ENCODE measurements at regions not wholly inside any gene's neighbourhood (a gene's known extent, or its start where the extent isn't known, plus 50 kb on each side); places are given as distances from the start of the nearest gene placed in this dataset.
A peak's percentile ranks its signal among the peaks of the same experiment; 100 is the strongest.

DNA sequence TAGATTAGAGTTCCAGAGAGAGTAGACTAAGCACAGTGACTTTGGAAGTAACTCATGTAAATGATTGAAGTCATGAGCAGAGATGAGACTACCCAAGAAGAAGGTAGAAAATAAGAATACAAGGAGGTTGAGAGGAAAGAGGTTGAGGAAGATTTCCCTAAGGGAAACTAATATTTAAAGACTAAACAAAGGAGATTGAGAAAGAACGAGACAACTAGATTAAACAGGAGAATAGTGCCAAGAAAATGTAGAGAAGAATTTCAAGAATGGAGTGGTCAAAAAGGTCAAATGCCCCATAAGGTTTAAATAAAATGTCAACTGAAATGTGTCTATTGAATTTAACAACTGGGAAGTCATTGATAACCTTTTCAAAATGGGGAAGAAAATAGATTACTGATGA lies 59.0 kb downstream of the RPS29 start:
- no peak overlapping the region for H3K4me3 ChIP-seq
- H3K9me3 ChIP-seq: no peaks in the 10 kb centered on the region
- TF ChIP-seq, protein P1, sequence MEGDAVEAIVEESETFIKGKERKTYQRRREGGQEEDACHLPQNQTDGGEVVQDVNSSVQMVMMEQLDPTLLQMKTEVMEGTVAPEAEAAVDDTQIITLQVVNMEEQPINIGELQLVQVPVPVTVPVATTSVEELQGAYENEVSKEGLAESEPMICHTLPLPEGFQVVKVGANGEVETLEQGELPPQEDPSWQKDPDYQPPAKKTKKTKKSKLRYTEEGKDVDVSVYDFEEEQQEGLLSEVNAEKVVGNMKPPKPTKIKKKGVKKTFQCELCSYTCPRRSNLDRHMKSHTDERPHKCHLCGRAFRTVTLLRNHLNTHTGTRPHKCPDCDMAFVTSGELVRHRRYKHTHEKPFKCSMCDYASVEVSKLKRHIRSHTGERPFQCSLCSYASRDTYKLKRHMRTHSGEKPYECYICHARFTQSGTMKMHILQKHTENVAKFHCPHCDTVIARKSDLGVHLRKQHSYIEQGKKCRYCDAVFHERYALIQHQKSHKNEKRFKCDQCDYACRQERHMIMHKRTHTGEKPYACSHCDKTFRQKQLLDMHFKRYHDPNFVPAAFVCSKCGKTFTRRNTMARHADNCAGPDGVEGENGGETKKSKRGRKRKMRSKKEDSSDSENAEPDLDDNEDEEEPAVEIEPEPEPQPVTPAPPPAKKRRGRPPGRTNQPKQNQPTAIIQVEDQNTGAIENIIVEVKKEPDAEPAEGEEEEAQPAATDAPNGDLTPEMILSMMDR (IDR thresholded peaks at IDR 0.05): no peak
- DNase-seq (ENCODE audit: low spot score) (no peak), ATAC-seq (ENCODE audit: insufficient number of reproducible peaks, low FRiP score, low read depth) (no peak)
- H3K27me3 ChIP-seq (replicated peaks; ENCODE audit: insufficient read depth): no peaks in the 10 kb centered on the region
- no peak overlapping the region for H3K27ac ChIP-seq
- no peaks in the 10 kb centered on the region for H3K36me3 ChIP-seq
- H3K4me1 ChIP-seq (ENCODE audit: control insufficient read depth in 1 of 2, low read depth in 2 of 2): no peaks in the 10 kb centered on the region

DNA sequence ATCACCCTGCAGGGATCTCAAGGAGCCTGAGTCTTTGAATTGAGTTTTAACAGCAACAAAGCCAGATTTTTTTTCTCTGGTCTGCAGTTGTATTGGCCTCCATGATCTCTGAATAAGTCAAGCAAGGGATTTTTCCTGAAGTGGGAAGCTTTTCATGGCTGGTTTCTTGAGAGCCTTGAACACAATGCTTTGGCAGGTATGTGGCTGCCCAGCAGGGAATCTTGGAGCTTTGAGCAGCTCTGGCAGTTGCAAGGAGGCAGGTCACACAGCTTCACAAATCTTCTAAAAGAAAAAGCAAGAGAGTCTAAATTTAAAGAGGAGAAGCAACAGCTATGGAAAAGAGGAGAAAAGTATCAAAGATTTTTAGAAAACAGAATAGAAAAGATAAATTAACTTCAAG lies 60.1 kb downstream of the RPS29 start:
- no peaks in the 10 kb centered on the region for H3K36me3 ChIP-seq
- H3K4me1 ChIP-seq (ENCODE audit: control insufficient read depth in 1 of 2, low read depth in 2 of 2): no peaks in the 10 kb centered on the region
- H3K9me3 ChIP-seq: no peaks in the 10 kb centered on the region

DNA sequence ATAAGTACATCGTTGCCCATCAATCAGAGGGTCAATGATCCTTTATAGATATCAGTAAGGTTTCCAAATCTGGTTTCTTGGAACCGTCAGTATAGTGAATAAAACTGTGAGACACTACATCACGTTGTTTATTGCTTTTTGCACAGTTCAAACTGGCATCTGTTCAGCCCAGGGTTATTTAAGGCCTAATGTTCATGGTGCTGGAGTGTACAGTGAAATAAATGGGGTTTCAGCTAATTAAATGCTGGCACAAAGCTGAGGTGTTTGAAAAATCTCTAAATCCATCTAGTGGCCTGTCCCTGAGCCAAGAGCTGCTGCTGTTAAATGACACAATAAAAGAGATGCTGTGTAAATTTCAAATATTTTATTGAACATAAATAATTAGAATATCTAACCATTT lies 69.9 kb downstream of the RPS29 start:
- TF ChIP-seq, protein P1 (IDR thresholded peaks at IDR 0.05): no peak
- no peaks in the 10 kb centered on the region for H3K4me1 ChIP-seq (ENCODE audit: control insufficient read depth in 1 of 2, low read depth in 2 of 2)
- H3K36me3 ChIP-seq: no peaks in the 10 kb centered on the region
- no peak for DNase-seq (ENCODE audit: low spot score)
- H3K9me3 ChIP-seq: no peaks in the 10 kb centered on the region
- H3K27me3 ChIP-seq (replicated peaks; ENCODE audit: insufficient read depth): no peaks in the 10 kb centered on the region
- no peak overlapping the region for H3K27ac ChIP-seq
- ATAC-seq (ENCODE audit: insufficient number of reproducible peaks, low FRiP score, low read depth): no peak
- H3K4me3 ChIP-seq: no peak overlapping the region

More for the DNA sequence above, 60.1 kb downstream of the RPS29 start:
- Histone ChIP-seq H3K27ac (no peak overlapping the region), H3K4me3 (no peak overlapping the region), H3K27me3 (replicated peaks; ENCODE audit: insufficient read depth) (no peaks in the 10 kb centered on the region)
- no peak for DNase-seq (ENCODE audit: low spot score)
- TF ChIP-seq, protein P1 (IDR thresholded peaks at IDR 0.05): no peak
- no peak for ATAC-seq (ENCODE audit: insufficient number of reproducible peaks, low FRiP score, low read depth)

GRCh38 chr14:49512571-49512970 lies 73.6 kb downstream of the RPS29 start:
- Histone ChIP-seq H3K27me3 (replicated peaks; ENCODE audit: insufficient read depth) (no peaks in the 10 kb centered on the region), H3K27ac (no peak overlapping the region), H3K9me3 (no peaks in the 10 kb centered on the region), H3K4me3 (no peak overlapping the region), H3K4me1 (ENCODE audit: control insufficient read depth in 1 of 2, low read depth in 2 of 2) (no peaks in the 10 kb centered on the region), H3K36me3 (no peaks in the 10 kb centered on the region)
- ATAC-seq (ENCODE audit: insufficient number of reproducible peaks, low FRiP score, low read depth): no peak
- TF ChIP-seq, protein P1 (IDR thresholded peaks at IDR 0.05): no peak
- no peak for DNase-seq (ENCODE audit: low spot score)

- Histone ChIP-seq H3K9me3 (no peaks in the 10 kb centered on the region), H3K27ac (no peak overlapping the region), H3K4me3 (no peak overlapping the region), H3K36me3 (no peaks in the 10 kb centered on the region), H3K27me3 (replicated peaks; ENCODE audit: insufficient read depth) (no peaks in the 10 kb centered on the region), H3K4me1 (ENCODE audit: control insufficient read depth in 1 of 2, low read depth in 2 of 2) (no peaks in the 10 kb centered on the region)
- TF ChIP-seq, protein P1 (IDR thresholded peaks at IDR 0.05): no peak
- ATAC-seq (ENCODE audit: insufficient number of reproducible peaks, low FRiP score, low read depth) (peak; percentile 60), DNase-seq (ENCODE audit: low spot score) (no peak)
Observed at GRCh38 chr14:49512147-49512551, 74.0 kb downstream of the RPS29 start.
